Mucosa of descending colon (tissue), 3 donors: ENCODE measurements at regions not wholly inside any gene's neighbourhood (a gene's known extent, or its start where the extent isn't known, plus 50 kb on each side); places are given as distances from the start of the nearest gene placed in this dataset.

Experiments used
- ATAC-seq: fragments of 200-7000 bp; cut with Tn5 transposase; one replicate; pipeline ENCODE4 v1.9.1; 2020; ENCODE audit warnings: mild to moderate bottlenecking, moderate library complexity
- DNase-seq, 3 donors: peaks; one replicate each; pipeline ENCODE4 v3.0.0-alpha.2; 2020
- H3K36me3 ChIP-seq: fragments of 200-600 bp; one replicate; pipeline ENCODE4 v1.8.0; 2021; ENCODE audit warnings: low read depth, mild to moderate bottlenecking
- H3K4me1 ChIP-seq: fragments of 200-600 bp; one replicate; pipeline ENCODE4 v1.8.0; 2021; ENCODE audit warnings: low read depth, mild to moderate bottlenecking
- H3K4me3 ChIP-seq: fragments of 200-600 bp; one replicate; pipeline ENCODE4 v1.8.0; 2021; ENCODE audit warnings: mild to moderate bottlenecking
- H3K9me3 ChIP-seq: fragments of 200-600 bp; one replicate; pipeline ENCODE4 v1.8.0; 2021; ENCODE audit warnings: mild to moderate bottlenecking
- intact Hi-C, 2 donors: fragments of 100-400 bp; cut with DNase I in 1 of 2; cut with micrococcal nuclease in 1 of 2; formaldehyde crosslinking; loops; one replicate each; pipeline versions ENCODE4 v1.11.0 to v1.11.1; 2022; cut with DNase I, micrococcal nuclease
- TF ChIP-seq, protein P1 (sequence below): fragments of 200-600 bp; IDR thresholded peaks from one replicate; pipeline ENCODE4 v1.8.0; 2022; ENCODE audit warnings: antibody characterized with exemption, mild to moderate bottlenecking
- donor health status: DM: no; HTN: no; CAD: no; lungs with moderate emphysema.
- donor health status: DM: no; HTN: no; CAD: no.
- donor health status: DM: no; HTN: yes; CAD: no.

DNA sequence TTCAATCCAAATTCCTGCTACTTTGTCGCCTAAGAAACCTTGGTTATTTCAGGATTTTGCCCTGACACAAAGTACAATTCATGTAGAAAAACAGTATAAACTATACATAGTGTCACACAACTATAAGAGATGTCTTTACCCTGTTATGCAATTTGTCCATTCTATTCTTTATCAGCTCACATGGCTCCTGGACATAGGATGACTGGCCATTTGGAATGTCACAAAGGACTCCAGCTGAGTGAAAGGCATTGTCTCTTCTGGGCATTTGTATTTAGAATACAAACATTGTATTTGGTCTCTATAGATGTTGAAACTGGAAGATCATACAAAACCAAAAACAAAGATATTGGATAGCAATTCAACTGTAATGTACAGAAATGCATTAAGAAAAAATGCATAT, 944.6 kb upstream of the LRRTM1 start:
- no peaks in the 10 kb centered on the region for H3K36me3 ChIP-seq
- intact Hi-C loops: no loop called here
- no peak for ATAC-seq
- no peaks in the 10 kb centered on the region for H3K4me1 ChIP-seq
- peaks cover 3% of the 10 kb centered on the region for H3K9me3 ChIP-seq
- TF ChIP-seq, protein P1, sequence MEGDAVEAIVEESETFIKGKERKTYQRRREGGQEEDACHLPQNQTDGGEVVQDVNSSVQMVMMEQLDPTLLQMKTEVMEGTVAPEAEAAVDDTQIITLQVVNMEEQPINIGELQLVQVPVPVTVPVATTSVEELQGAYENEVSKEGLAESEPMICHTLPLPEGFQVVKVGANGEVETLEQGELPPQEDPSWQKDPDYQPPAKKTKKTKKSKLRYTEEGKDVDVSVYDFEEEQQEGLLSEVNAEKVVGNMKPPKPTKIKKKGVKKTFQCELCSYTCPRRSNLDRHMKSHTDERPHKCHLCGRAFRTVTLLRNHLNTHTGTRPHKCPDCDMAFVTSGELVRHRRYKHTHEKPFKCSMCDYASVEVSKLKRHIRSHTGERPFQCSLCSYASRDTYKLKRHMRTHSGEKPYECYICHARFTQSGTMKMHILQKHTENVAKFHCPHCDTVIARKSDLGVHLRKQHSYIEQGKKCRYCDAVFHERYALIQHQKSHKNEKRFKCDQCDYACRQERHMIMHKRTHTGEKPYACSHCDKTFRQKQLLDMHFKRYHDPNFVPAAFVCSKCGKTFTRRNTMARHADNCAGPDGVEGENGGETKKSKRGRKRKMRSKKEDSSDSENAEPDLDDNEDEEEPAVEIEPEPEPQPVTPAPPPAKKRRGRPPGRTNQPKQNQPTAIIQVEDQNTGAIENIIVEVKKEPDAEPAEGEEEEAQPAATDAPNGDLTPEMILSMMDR: no peak
- no peak for DNase-seq
- H3K4me3 ChIP-seq: no peak overlapping the region

- H3K36me3 ChIP-seq: no peaks in the 10 kb centered on the region
- DNase-seq: no peak
- TF ChIP-seq, protein P1: no peak
- intact Hi-C loops: no loop called here
- H3K4me1 ChIP-seq: no peaks in the 10 kb centered on the region
- H3K4me3 ChIP-seq: no peak overlapping the region
- ATAC-seq: no peak
- H3K9me3 ChIP-seq: no peaks in the 10 kb centered on the region
These were observed 943.1 kb upstream of the LRRTM1 start for GRCh38 chr2:81247648-81248047.

- Histone ChIP-seq H3K4me1 (no peaks in the 10 kb centered on the region), H3K9me3 (peaks cover 6% of the 10 kb centered on the region), H3K4me3 (no peak overlapping the region), H3K36me3 (no peaks in the 10 kb centered on the region)
- intact Hi-C loops: no loop called here
- TF ChIP-seq, protein P1: no peak
- no peak for ATAC-seq
- DNase-seq: no peak
These were observed 937.9 kb upstream of the LRRTM1 start for GRCh38 chr2:81242501-81242900.

DNA sequence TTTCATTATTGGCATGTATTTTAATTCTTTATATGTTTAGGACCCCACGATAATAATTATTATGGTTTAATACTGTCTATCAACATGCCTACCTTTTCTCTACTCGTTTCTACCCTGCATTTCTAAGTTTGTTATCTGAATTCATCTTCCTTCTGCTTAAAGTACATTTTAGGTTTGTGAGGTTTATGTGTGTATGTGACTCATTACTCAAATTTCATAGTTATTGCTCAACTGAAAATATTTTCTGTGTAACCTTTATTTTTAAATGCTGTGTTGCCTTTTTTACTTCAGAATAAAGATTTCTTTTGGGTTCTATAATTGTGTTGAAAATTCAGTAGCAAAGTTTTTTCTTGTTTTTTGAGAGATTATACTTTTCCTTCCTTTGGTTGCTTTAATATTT, 933.9 kb upstream of the LRRTM1 start:
- Histone ChIP-seq H3K4me1 (no peaks in the 10 kb centered on the region), H3K36me3 (no peaks in the 10 kb centered on the region), H3K4me3 (no peak overlapping the region), H3K9me3 (peaks cover 6% of the 10 kb centered on the region)
- DNase-seq (no peak), ATAC-seq (no peak)
- TF ChIP-seq, protein P1: no peak
- intact Hi-C loops: no loop called here

DNA sequence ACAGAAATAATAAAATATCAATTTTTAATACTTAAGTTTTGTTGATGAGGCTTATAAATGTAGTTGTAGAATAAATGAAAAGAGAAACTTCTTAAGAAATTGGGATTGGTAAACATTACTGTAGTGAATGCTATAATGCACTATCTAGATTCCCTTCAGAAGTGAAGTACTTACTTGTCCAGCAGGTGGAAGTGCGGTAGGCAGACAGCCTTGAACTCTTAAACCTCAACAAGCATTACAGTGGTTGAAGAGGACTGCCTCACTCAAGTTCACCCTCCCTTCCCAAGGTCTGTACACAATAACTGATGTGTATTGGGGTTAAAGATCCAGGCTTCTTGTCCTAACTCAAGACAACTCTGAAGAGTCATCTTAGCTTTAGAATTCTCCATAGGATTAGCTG, 931.0 kb upstream of the LRRTM1 start:
- Histone ChIP-seq H3K4me1 (no peaks in the 10 kb centered on the region), H3K4me3 (no peak overlapping the region), H3K36me3 (no peaks in the 10 kb centered on the region), H3K9me3 (peaks cover 6% of the 10 kb centered on the region)
- intact Hi-C loops: no loop called here
- ATAC-seq (no peak), DNase-seq (no peak)
- TF ChIP-seq, protein P1: no peak

GRCh38 chr2:81234711-81235110, 930.2 kb upstream of the LRRTM1 start:
- Histone ChIP-seq H3K4me3 (no peak overlapping the region), H3K9me3 (peaks cover 3% of the 10 kb centered on the region), H3K36me3 (no peaks in the 10 kb centered on the region), H3K4me1 (no peaks in the 10 kb centered on the region)
- ATAC-seq (no peak), DNase-seq (no peak)
- TF ChIP-seq, protein P1: no peak
- intact Hi-C loops: no loop called here
